Neural cell (in vitro differentiated cells): ENCODE measurements at regions not wholly inside any gene's neighbourhood (a gene's known extent, or its start where the extent isn't known, plus 50 kb on each side); places are given as distances from the start of the nearest gene placed in this dataset.

Experiments used
- H2AFZ ChIP-seq: fragments of 200-600, 300-800 bp; sonication (generic), shearing (Covaris generic); 2 replicates; pipeline ENCODE4 v1.6.0; 2014; ENCODE audit warnings: low read depth, mild to moderate bottlenecking, antibody characterized with exemption, low read length, moderate library complexity
- H3F3A ChIP-seq: fragments of 200-600 bp; shearing (Covaris generic); 2 replicates; pipeline ENCODE4 v1.6.1; 2016; ENCODE audit warnings: mild to moderate bottlenecking, moderate library complexity, mixed read lengths, antibody characterized with exemption, low read length; ENCODE audit not compliant: insufficient read depth, poor library complexity, severe bottlenecking
- H3K27ac ChIP-seq: fragments of 200-600, 300-800 bp; sonication (generic), shearing (Covaris generic); 2 replicates; pipeline ENCODE4 v1.5.1; 2014; ENCODE audit warnings: mild to moderate bottlenecking, low read length, moderate library complexity
- H3K27me3 ChIP-seq: fragments of 300-800, 200-600 bp; sonication (generic), shearing (Covaris generic); 2 replicates; pipeline ENCODE4 v1.6.0; 2014; ENCODE audit warnings: mild to moderate bottlenecking, low read depth, low read length, moderate library complexity; ENCODE audit not compliant: insufficient read depth
- H3K36me3 ChIP-seq: fragments of 300-800, 200-600 bp; sonication (generic), shearing (Covaris generic); 2 replicates; pipeline ENCODE4 v1.5.1; 2014; ENCODE audit warnings: mild to moderate bottlenecking, antibody characterized with exemption, low read length, moderate library complexity; ENCODE audit not compliant: insufficient read depth
- H3K4me2 ChIP-seq: fragments of 300-800, 200-600 bp; sonication (generic), shearing (Covaris generic); 2 replicates; pipeline ENCODE4 v1.6.0; 2014; ENCODE audit warnings: mild to moderate bottlenecking, low read length
- H3K4me3 ChIP-seq: fragments of 300-800, 200-600 bp; sonication (generic), shearing (Covaris generic); 2 replicates; pipeline ENCODE4 v1.5.1; 2014; ENCODE audit warnings: mild to moderate bottlenecking, low read length, moderate library complexity
- H3K79me2 ChIP-seq: fragments of 200-600 bp; shearing (Covaris generic); replicated peaks from 2 replicates; pipeline ENCODE4 v1.6.0; 2014; ENCODE audit warnings: mild to moderate bottlenecking, low read length, moderate library complexity; ENCODE audit not compliant: insufficient read depth
- H3K9ac ChIP-seq: fragments of 300-800, 200-600 bp; sonication (generic), shearing (Covaris generic); 2 replicates; pipeline ENCODE4 v1.6.1; 2016; ENCODE audit warnings: mild to moderate bottlenecking, low read length, mixed read lengths
- H3K9me2 ChIP-seq: fragments of 200-600 bp; shearing (Covaris generic); 2 replicates; pipeline ENCODE4 v1.6.1; 2016; ENCODE audit warnings: mild to moderate bottlenecking, low read length, mixed read lengths; ENCODE audit not compliant: insufficient read depth
- H3K9me3 ChIP-seq: fragments of 200-600, 300-800 bp; sonication (generic), shearing (Covaris generic); 2 replicates; pipeline ENCODE4 v1.6.1; 2016; ENCODE audit warnings: mild to moderate bottlenecking, mixed run types, low read length, moderate library complexity, mixed read lengths
- H4K20me1 ChIP-seq: fragments of 200-600 bp; shearing (Covaris generic); 2 replicates; pipeline ENCODE4 v1.6.1; 2016; ENCODE audit warnings: mild to moderate bottlenecking, mixed run types; ENCODE audit not compliant: insufficient read depth
- CTCF ChIP-seq: fragments of 450-650 bp; IDR thresholded peaks from 2 replicates; pipeline ENCODE4 v1.5.1; 2014; ENCODE audit warnings: antibody characterized with exemption, mild to moderate bottlenecking, moderate library complexity; ENCODE audit not compliant: poor library complexity, severe bottlenecking
- EP300 ChIP-seq: fragments of 450-650 bp; conservative IDR thresholded peaks from 2 replicates; pipeline ENCODE4 v1.6.1; 2014; ENCODE audit warnings: antibody characterized with exemption, mild to moderate bottlenecking, moderate library complexity; ENCODE audit not compliant: poor library complexity, severe bottlenecking
- EZH2 ChIP-seq: fragments of 200-600, 300-800 bp; shearing (Covaris generic), sonication (generic); IDR thresholded peaks from 2 replicates; pipeline ENCODE4 v1.6.1; 2014; ENCODE audit warnings: antibody characterized with exemption, low read length, borderline replicate concordance, mild to moderate bottlenecking; ENCODE audit not compliant: insufficient read depth, poor library complexity, severe bottlenecking
- MXI1 ChIP-seq: fragments of 450-650 bp; conservative IDR thresholded peaks from 2 replicates; pipeline ENCODE4 v1.6.1; 2014; ENCODE audit warnings: antibody characterized with exemption, mild to moderate bottlenecking; ENCODE audit not compliant: poor library complexity, severe bottlenecking
- POLR2AphosphoS5 ChIP-seq: IDR thresholded peaks from 2 replicates; pipeline ENCODE4 v1.6.1; 2012
- RAD21 ChIP-seq: fragments of 450-650 bp; conservative IDR thresholded peaks from 2 replicates; pipeline ENCODE4 v1.6.1; 2014; ENCODE audit warnings: antibody characterized with exemption, mild to moderate bottlenecking, moderate library complexity
- SMC3 ChIP-seq: fragments of 450-650 bp; conservative IDR thresholded peaks from 2 replicates; pipeline ENCODE4 v1.6.1; 2014; ENCODE audit warnings: antibody characterized with exemption, mild to moderate bottlenecking, moderate library complexity; ENCODE audit not compliant: poor library complexity
- TAF1 ChIP-seq: IDR thresholded peaks from 2 replicates; pipeline ENCODE4 v1.6.1; 2012; ENCODE audit warnings: low read depth
- TF ChIP-seq, protein P1 (sequence below): IDR thresholded peaks from 2 replicates; pipeline ENCODE4 v1.6.1; 2012; ENCODE audit warnings: borderline replicate concordance

GRCh38 chr7:84512055-84512454 lies 317.5 kb upstream of the SEMA3A start:
- Histone ChIP-seq H3K9ac (no peak overlapping the region), H3F3A (no peaks in the 10 kb centered on the region), H3K4me2 (no peak overlapping the region), H3K27ac (no peak overlapping the region), H3K9me2 (no peaks in the 10 kb centered on the region), H3K27me3 (no peaks in the 10 kb centered on the region), H2AFZ (no peak overlapping the region), H3K79me2 (no peaks in the 10 kb centered on the region), H3K4me3 (no peak overlapping the region), H3K36me3 (no peaks in the 10 kb centered on the region), H3K9me3 (no peaks in the 10 kb centered on the region), H4K20me1 (no peaks in the 10 kb centered on the region)
- TF ChIP-seq TAF1 (no peak), POLR2AphosphoS5 (no peak), CTCF (no peak), EP300 (no peak), RAD21 (no peak), EZH2 (no peak), MXI1 (no peak), SMC3 (no peak)
- TF ChIP-seq, protein P1, sequence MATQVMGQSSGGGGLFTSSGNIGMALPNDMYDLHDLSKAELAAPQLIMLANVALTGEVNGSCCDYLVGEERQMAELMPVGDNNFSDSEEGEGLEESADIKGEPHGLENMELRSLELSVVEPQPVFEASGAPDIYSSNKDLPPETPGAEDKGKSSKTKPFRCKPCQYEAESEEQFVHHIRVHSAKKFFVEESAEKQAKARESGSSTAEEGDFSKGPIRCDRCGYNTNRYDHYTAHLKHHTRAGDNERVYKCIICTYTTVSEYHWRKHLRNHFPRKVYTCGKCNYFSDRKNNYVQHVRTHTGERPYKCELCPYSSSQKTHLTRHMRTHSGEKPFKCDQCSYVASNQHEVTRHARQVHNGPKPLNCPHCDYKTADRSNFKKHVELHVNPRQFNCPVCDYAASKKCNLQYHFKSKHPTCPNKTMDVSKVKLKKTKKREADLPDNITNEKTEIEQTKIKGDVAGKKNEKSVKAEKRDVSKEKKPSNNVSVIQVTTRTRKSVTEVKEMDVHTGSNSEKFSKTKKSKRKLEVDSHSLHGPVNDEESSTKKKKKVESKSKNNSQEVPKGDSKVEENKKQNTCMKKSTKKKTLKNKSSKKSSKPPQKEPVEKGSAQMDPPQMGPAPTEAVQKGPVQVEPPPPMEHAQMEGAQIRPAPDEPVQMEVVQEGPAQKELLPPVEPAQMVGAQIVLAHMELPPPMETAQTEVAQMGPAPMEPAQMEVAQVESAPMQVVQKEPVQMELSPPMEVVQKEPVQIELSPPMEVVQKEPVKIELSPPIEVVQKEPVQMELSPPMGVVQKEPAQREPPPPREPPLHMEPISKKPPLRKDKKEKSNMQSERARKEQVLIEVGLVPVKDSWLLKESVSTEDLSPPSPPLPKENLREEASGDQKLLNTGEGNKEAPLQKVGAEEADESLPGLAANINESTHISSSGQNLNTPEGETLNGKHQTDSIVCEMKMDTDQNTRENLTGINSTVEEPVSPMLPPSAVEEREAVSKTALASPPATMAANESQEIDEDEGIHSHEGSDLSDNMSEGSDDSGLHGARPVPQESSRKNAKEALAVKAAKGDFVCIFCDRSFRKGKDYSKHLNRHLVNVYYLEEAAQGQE = no peak

DNA sequence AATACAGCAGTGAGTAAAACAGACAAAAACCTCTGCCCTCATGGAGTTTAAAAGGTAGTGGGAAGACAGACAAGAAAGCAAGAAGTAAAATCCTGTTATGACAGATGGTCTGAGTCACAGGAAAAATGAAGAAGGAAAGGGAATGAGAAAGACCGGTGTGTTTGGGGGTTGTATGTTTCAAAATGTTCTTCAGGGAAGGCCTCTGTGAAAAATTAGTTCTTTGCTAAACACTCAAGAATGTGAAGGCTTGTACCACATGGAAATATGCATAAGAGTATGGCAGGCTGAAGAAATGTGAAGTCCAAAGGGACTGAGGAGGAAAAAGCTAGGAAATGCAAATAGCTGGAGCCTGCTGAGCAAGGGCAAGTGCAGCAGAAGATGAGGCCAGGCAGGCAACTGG lies 315.9 kb upstream of the SEMA3A start:
- H3K4me2 ChIP-seq = no peak overlapping the region

More for the DNA sequence above, 315.9 kb upstream of the SEMA3A start:
- Histone ChIP-seq H3K9me2 (no peaks in the 10 kb centered on the region), H3K27ac (no peak overlapping the region), H3K9me3 (no peaks in the 10 kb centered on the region), H3F3A (no peaks in the 10 kb centered on the region), H2AFZ (no peak overlapping the region), H4K20me1 (no peaks in the 10 kb centered on the region), H3K79me2 (no peaks in the 10 kb centered on the region), H3K36me3 (no peaks in the 10 kb centered on the region), H3K9ac (no peak overlapping the region), H3K27me3 (no peaks in the 10 kb centered on the region), H3K4me3 (no peak overlapping the region)
- TF ChIP-seq, protein P1 = no peak
- TF ChIP-seq RAD21 (no peak), MXI1 (no peak), CTCF (no peak), EZH2 (no peak), TAF1 (no peak), SMC3 (no peak), POLR2AphosphoS5 (no peak), EP300 (no peak)
